ENCODE measurements at regions not wholly inside any gene's neighbourhood (a gene's known extent, or its start where the extent isn't known, plus 50 kb on each side); places are given as distances from the start of the nearest gene placed in this dataset.

DNA sequence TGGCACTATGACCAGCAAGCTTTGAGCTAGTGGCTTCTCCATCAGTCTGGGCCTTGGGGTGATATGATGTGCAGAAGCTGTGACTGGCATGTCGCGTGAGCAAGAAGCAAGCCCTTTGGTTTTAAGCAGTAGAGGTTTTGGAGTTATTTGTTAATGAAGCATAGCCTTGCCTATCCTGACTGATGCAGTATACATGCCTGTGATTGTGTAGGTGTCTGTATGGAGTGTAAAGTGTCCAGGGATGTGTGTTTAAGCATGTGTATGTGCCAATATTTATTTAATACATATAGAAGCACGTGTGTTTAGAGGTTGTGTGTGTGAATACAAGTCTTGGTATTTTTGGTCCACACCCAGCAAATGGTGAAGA is 61.0 kb upstream of the CCDC167 start:
- TF ChIP-seq POLR2AphosphoS5 (IDR thresholded peaks at IDR 0.05), result no peak
- no peak for TF ChIP-seq EP300 (IDR thresholded peaks at IDR 0.05)
- no peak for TF ChIP-seq POLR2A (IDR thresholded peaks at IDR 0.05; ENCODE audit: low read depth)
- TF ChIP-seq, protein P1, sequence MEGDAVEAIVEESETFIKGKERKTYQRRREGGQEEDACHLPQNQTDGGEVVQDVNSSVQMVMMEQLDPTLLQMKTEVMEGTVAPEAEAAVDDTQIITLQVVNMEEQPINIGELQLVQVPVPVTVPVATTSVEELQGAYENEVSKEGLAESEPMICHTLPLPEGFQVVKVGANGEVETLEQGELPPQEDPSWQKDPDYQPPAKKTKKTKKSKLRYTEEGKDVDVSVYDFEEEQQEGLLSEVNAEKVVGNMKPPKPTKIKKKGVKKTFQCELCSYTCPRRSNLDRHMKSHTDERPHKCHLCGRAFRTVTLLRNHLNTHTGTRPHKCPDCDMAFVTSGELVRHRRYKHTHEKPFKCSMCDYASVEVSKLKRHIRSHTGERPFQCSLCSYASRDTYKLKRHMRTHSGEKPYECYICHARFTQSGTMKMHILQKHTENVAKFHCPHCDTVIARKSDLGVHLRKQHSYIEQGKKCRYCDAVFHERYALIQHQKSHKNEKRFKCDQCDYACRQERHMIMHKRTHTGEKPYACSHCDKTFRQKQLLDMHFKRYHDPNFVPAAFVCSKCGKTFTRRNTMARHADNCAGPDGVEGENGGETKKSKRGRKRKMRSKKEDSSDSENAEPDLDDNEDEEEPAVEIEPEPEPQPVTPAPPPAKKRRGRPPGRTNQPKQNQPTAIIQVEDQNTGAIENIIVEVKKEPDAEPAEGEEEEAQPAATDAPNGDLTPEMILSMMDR (IDR thresholded peaks at IDR 0.05), result no peak
- Histone ChIP-seq H3K36me3 (no peaks in the 10 kb centered on the region), H3K4me3 (no peak overlapping the region), H3K27ac (replicated peaks in 1 of 4) (no peak overlapping the region), H3K27me3 (peaks cover 0 to 75% (median 1%) of the 10 kb centered on the region in 4 donors), H3K4me1 (peaks cover 6 to 16% (median 12%) of the 10 kb centered on the region in 4 donors), H3K9me3 (no peaks in the 10 kb centered on the region)
- WGBS, result 95% methylated on average over 3 of the region's 3 CpGs
- no peak for DNase-seq (ENCODE audit: extremely low spot score)
- intact Hi-C loops (cut with DNase I), result no loop called here

DNA sequence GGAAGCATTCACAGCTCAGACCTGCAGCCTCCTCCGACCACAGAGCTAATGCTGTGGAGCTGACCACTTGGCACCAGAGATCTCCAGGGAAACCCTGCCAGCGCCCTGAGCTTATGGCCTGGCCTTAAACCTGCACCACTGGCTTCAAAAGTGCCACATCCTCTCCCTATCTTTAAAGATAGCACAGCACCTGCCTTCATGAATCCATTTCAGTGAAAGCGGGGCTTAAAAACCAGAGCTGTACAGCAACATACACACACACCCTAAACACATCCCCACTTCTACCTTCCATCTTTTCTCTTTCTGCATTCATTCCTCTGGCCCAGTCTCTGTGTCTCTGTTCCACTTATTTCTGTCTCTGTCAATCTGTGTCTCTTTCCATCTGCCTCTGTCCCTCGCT is 59.8 kb upstream of the CCDC167 start:
- intact Hi-C loops (cut with DNase I), result no loop called here
- 77% methylated on average over 4 of the region's 4 CpGs for WGBS
- H3K4me3 ChIP-seq, result peak overlapping the region in 1 of 4 donors; percentile 8

DNA sequence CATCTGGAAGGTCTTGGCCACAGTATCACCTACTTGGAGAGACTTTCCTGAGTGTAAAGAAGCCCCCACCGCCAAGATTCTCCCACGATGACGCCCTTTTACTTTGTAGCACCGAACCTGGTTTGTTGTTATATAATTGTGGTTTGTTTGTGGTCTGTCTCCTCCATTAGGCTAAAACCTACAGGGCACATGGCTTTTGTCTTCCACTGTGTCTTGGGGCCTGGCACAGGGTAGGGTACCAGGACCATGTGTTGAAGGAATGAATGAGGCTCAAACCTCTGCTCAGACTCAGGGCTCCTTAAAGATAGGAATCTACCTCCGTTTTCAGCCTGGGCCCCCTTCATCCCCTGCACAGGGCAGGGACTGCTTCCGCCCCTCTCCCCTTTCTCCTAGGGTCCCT is 59.4 kb upstream of the CCDC167 start:
- DNase-seq (ENCODE audit: extremely low spot score), result no peak
- 61% methylated on average over 6 of the region's 6 CpGs for WGBS
- TF ChIP-seq POLR2A (IDR thresholded peaks at IDR 0.05; ENCODE audit: low read depth) (no peak), EP300 (IDR thresholded peaks at IDR 0.05) (no peak)
- no peaks in the 10 kb centered on the region for H3K36me3 ChIP-seq
- no peaks in the 10 kb centered on the region for H3K9me3 ChIP-seq
- peaks cover 0 to 74% (median 0%) of the 10 kb centered on the region in 4 donors for H3K27me3 ChIP-seq
- peaks cover 0 to 10% (median 3%) of the 10 kb centered on the region in 4 donors for H3K4me1 ChIP-seq
- no peak overlapping the region for H3K27ac ChIP-seq (replicated peaks in 1 of 4)
- intact Hi-C loops (cut with DNase I), result no loop called here
- H3K4me3 ChIP-seq, result no peak overlapping the region

More for the DNA sequence above, 59.8 kb upstream of the CCDC167 start:
- H3K27ac ChIP-seq (replicated peaks in 1 of 4), result no peak overlapping the region
- DNase-seq (ENCODE audit: extremely low spot score), result no peak
- H3K27me3 ChIP-seq, result peaks cover 0 to 75% (median 0%) of the 10 kb centered on the region in 4 donors
- H3K4me1 ChIP-seq, result peaks cover 0 to 10% (median 3%) of the 10 kb centered on the region in 4 donors
- H3K9me3 ChIP-seq, result no peaks in the 10 kb centered on the region
- H3K36me3 ChIP-seq, result no peaks in the 10 kb centered on the region
- TF ChIP-seq, protein P1 (IDR thresholded peaks at IDR 0.05), result no peak
- TF ChIP-seq POLR2A (IDR thresholded peaks at IDR 0.05; ENCODE audit: low read depth) (no peak), EP300 (IDR thresholded peaks at IDR 0.05) (no peak), POLR2AphosphoS5 (IDR thresholded peaks at IDR 0.05) (no peak)

DNA sequence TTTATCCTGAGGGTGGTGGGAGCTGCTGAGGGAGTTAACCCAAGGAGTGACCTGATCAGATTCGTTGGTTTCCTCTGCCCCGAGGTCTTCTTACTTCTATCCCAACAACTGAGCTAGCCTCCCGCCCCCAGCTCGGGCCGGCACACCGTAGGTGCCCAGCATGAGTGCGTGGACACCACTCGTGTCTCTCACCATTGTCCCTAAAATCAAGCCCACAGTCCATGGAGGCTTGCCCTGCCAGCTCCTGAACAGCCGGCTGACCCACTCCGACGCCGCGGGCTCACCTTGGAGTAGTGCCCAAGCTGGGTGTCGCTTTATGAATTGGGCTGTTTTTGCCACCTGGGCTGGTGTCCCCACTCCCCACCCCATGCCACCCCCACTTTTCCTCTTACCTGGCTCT is 59.0 kb upstream of the CCDC167 start:
- H3K4me3 ChIP-seq, result no peak overlapping the region
- 88% methylated on average over 13 of the region's 14 CpGs for WGBS
- no peak for DNase-seq (ENCODE audit: extremely low spot score)
- H3K27ac ChIP-seq (replicated peaks in 1 of 4), result no peak overlapping the region
- TF ChIP-seq, protein P1 (IDR thresholded peaks at IDR 0.05), result no peak
- TF ChIP-seq POLR2A (IDR thresholded peaks at IDR 0.05; ENCODE audit: low read depth) (no peak), EP300 (IDR thresholded peaks at IDR 0.05) (no peak), POLR2AphosphoS5 (IDR thresholded peaks at IDR 0.05) (no peak)
- H3K4me1 ChIP-seq, result peaks cover 0 to 10% (median 3%) of the 10 kb centered on the region in 4 donors
- H3K27me3 ChIP-seq, result peaks cover 0 to 74% (median 0%) of the 10 kb centered on the region in 4 donors
- H3K9me3 ChIP-seq, result no peaks in the 10 kb centered on the region
- intact Hi-C loops (cut with DNase I), result no loop called here
- H3K36me3 ChIP-seq, result no peaks in the 10 kb centered on the region

DNA sequence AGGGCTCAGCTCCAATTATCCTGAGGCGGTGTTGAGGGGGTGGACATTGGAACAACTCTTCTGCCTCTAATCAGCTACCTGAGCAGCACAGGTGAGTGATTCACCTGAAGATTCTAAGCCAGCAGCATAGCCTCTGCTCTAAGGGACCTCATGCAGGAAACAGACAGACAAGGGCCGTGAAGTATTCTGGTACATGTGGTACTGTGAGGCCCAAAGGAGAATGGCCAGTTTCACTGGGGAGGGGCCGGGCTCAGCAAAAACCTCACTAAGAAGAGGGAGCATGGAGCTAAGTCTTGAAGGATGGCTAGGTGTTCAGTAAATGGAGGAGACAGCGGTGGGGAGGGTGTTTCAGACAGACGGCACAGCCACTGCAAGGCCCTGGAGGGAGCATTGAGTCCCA is 58.5 kb upstream of the CCDC167 start:
- Histone ChIP-seq H3K27ac (replicated peaks in 1 of 4) (no peak overlapping the region), H3K4me3 (no peak overlapping the region), H3K9me3 (no peaks in the 10 kb centered on the region), H3K4me1 (peaks cover 0 to 10% (median 3%) of the 10 kb centered on the region in 4 donors), H3K36me3 (no peaks in the 10 kb centered on the region), H3K27me3 (peaks cover 0 to 71% (median 0%) of the 10 kb centered on the region in 4 donors)
- TF ChIP-seq, protein P1 (IDR thresholded peaks at IDR 0.05), result no peak
- TF ChIP-seq POLR2AphosphoS5 (IDR thresholded peaks at IDR 0.05), result no peak
- no peak for TF ChIP-seq EP300 (IDR thresholded peaks at IDR 0.05)
- no peak for TF ChIP-seq POLR2A (IDR thresholded peaks at IDR 0.05; ENCODE audit: low read depth)
- no peak for DNase-seq (ENCODE audit: extremely low spot score)
- WGBS, result 87% methylated on average over 5 of the region's 5 CpGs
- intact Hi-C loops (cut with DNase I), result no loop called here
